SK-N-SH (cell line): ENCODE measurements at regions not wholly inside any gene's neighbourhood (a gene's known extent, or its start where the extent isn't known, plus 50 kb on each side); places are given as distances from the start of the nearest gene placed in this dataset.

ENCODE experiments used
- CTCF ChIP-seq: fragments of 200-600 bp; sonication (generic); IDR thresholded peaks from 2 replicates; pipeline ENCODE4 v1.6.1; 2017; ENCODE audit warnings: antibody characterized with exemption, mild to moderate bottlenecking, moderate library complexity
- ELF1 ChIP-seq: IDR thresholded peaks from 2 replicates; pipeline ENCODE4 v1.4.0; 2012
- EP300 ChIP-seq, 2 experiments: IDR thresholded peaks; 2 replicates each; pipeline versions ENCODE4 v1.4.0 to v1.6.1; 2012; ENCODE audit warnings: borderline replicate concordance in 1 of 2, low read depth in 1 of 2, low read length in 1 of 2
- FOSL2 ChIP-seq: IDR thresholded peaks from 2 replicates; pipeline ENCODE4 v1.4.0; 2012; ENCODE audit warnings: low read depth, mild to moderate bottlenecking, moderate library complexity, borderline replicate concordance
- GATA2 ChIP-seq: sonication (generic); formaldehyde crosslinking; IDR thresholded peaks from 2 replicates; pipeline ENCODE4 v1.5.0; 2020; ENCODE audit warnings: mild to moderate bottlenecking, missing genetic modification reagents
- JUND ChIP-seq: IDR thresholded peaks from 2 replicates; pipeline ENCODE4 v1.4.0; 2012
- POLR2AphosphoS5 ChIP-seq: IDR thresholded peaks from 2 replicates; pipeline ENCODE4 v1.6.1; 2012; ENCODE audit warnings: low read depth, low read length
- RXRA ChIP-seq: IDR thresholded peaks from 2 replicates; pipeline ENCODE4 v1.4.0; 2012; ENCODE audit warnings: low read depth, mild to moderate bottlenecking, borderline replicate concordance
- SIN3A ChIP-seq: IDR thresholded peaks from 2 replicates; pipeline ENCODE4 v1.6.1; 2012; ENCODE audit warnings: low read depth, mild to moderate bottlenecking, low read length, moderate library complexity, borderline replicate concordance
- TAF1 ChIP-seq: IDR thresholded peaks from 2 replicates; pipeline ENCODE4 v1.6.1; 2012; ENCODE audit warnings: low read depth, mild to moderate bottlenecking, low read length, moderate library complexity, borderline replicate concordance
- TF ChIP-seq, protein P1 (sequence below): fragments of 150-350 bp; IDR thresholded peaks from 2 replicates; pipeline ENCODE4 v1.6.1; 2016; ENCODE audit warnings: mild to moderate bottlenecking, low read depth, low read length
- TF ChIP-seq, protein P2 (sequence below): IDR thresholded peaks from 2 replicates; pipeline ENCODE4 v1.6.1; 2012; ENCODE audit warnings: mild to moderate bottlenecking, low read depth, low read length, moderate library complexity
- TF ChIP-seq, protein P3 (sequence below): IDR thresholded peaks from 2 replicates; pipeline ENCODE4 v1.4.0; 2012; ENCODE audit warnings: low read depth

DNA sequence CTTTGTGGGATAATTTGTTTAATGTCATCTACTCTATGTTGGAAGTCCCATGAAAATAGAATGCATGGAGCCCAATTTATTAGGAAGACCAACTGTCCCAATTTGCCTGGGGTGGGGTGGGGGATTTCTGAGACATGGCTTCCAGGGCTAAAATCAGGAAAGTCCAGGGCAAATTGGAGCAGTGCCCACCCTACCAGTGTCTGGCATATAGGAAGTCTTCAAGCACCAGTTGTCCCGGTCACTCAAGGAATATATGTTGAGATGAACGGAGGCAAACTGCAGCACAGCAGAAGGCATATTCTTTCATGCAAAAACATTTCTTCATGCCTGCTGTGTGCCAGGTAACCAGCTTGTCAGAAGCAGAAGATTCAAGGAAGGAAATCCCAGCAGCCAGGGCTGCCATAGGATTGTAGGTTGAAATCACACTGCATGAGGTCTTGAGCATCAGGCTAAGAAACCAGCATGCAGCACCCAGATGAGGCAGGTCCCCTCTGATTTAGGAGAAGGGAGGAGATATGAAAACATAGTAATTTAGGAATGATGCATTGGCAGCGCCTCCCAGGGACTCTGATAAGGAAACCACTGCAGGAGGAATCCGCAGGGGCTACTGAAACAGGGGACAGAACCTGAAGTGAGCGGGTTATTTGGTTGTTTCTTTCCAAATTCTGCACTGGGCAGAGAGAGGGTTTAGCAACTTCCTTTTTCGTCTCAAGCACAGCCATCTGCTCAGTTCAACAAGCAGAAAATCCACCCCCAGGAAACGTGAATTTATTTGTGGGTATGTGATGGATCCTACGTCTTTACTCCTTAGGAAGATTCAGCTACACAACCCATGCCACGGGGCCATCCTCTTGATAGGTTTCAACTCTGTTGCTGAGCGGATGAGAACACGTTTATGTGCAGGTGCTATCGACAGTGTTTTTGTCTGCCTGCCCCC lies 112.6 kb upstream of the CPEB4 start:
- no peak for TF ChIP-seq JUND
- no peak for TF ChIP-seq CTCF
- no peak for TF ChIP-seq POLR2AphosphoS5
- TF ChIP-seq RXRA, result no peak
- no peak for TF ChIP-seq TAF1
- TF ChIP-seq FOSL2, result no peak
- TF ChIP-seq EP300 (IDR thresholded peaks at IDR 0.05; ENCODE audit: borderline replicate concordance in 1 of 2, low read depth in 1 of 2, low read length in 1 of 2), result no peak
- TF ChIP-seq, protein P1, sequence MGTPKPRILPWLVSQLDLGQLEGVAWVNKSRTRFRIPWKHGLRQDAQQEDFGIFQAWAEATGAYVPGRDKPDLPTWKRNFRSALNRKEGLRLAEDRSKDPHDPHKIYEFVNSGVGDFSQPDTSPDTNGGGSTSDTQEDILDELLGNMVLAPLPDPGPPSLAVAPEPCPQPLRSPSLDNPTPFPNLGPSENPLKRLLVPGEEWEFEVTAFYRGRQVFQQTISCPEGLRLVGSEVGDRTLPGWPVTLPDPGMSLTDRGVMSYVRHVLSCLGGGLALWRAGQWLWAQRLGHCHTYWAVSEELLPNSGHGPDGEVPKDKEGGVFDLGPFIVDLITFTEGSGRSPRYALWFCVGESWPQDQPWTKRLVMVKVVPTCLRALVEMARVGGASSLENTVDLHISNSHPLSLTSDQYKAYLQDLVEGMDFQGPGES, result no peak
- TF ChIP-seq ELF1, result no peak
- TF ChIP-seq, protein P2, sequence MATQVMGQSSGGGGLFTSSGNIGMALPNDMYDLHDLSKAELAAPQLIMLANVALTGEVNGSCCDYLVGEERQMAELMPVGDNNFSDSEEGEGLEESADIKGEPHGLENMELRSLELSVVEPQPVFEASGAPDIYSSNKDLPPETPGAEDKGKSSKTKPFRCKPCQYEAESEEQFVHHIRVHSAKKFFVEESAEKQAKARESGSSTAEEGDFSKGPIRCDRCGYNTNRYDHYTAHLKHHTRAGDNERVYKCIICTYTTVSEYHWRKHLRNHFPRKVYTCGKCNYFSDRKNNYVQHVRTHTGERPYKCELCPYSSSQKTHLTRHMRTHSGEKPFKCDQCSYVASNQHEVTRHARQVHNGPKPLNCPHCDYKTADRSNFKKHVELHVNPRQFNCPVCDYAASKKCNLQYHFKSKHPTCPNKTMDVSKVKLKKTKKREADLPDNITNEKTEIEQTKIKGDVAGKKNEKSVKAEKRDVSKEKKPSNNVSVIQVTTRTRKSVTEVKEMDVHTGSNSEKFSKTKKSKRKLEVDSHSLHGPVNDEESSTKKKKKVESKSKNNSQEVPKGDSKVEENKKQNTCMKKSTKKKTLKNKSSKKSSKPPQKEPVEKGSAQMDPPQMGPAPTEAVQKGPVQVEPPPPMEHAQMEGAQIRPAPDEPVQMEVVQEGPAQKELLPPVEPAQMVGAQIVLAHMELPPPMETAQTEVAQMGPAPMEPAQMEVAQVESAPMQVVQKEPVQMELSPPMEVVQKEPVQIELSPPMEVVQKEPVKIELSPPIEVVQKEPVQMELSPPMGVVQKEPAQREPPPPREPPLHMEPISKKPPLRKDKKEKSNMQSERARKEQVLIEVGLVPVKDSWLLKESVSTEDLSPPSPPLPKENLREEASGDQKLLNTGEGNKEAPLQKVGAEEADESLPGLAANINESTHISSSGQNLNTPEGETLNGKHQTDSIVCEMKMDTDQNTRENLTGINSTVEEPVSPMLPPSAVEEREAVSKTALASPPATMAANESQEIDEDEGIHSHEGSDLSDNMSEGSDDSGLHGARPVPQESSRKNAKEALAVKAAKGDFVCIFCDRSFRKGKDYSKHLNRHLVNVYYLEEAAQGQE, result no peak
- no peak for TF ChIP-seq GATA2
- TF ChIP-seq SIN3A, result no peak
- TF ChIP-seq, protein P3, sequence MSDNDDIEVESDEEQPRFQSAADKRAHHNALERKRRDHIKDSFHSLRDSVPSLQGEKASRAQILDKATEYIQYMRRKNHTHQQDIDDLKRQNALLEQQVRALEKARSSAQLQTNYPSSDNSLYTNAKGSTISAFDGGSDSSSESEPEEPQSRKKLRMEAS, result no peak
